ENCODE measurements at regions not wholly inside any gene's neighbourhood (a gene's known extent, or its start where the extent isn't known, plus 50 kb on each side); places are given as distances from the start of the nearest gene placed in this dataset.
A peak's percentile ranks its signal among the peaks of the same experiment; 100 is the strongest.

GRCh38 chr3:66165660-66166059 is 55.1 kb upstream of the SLC25A26 start:
- FAIRE-seq: no peak

- FAIRE-seq: no peak
These were observed 56.6 kb upstream of the SLC25A26 start for GRCh38 chr3:66164155-66164554.

- no peak for FAIRE-seq
These were observed 57.6 kb upstream of the SLC25A26 start for GRCh38 chr3:66163222-66163621.

GRCh38 chr3:66162766-66163165 is 58.0 kb upstream of the SLC25A26 start:
- FAIRE-seq: no peak

GRCh38 chr3:66158933-66159683 is 61.7 kb upstream of the SLC25A26 start:
- no peak for FAIRE-seq

- no peak for FAIRE-seq
These were observed 66.3 kb upstream of the SLC25A26 start for GRCh38 chr3:66154444-66154861.

- FAIRE-seq: no peak
These were observed 67.0 kb upstream of the SLC25A26 start for GRCh38 chr3:66153481-66154443.

- no peak for FAIRE-seq
These were observed 68.5 kb upstream of the SLC25A26 start for GRCh38 chr3:66152336-66152735.

- no peak for FAIRE-seq
These were observed 69.8 kb upstream of the SLC25A26 start for GRCh38 chr3:66150977-66151376.

GRCh38 chr3:66149269-66149668 is 71.5 kb upstream of the SLC25A26 start:
- no peak for FAIRE-seq

- FAIRE-seq: no peak
These were observed 75.4 kb upstream of the SLC25A26 start for GRCh38 chr3:66145408-66145733.

GRCh38 chr3:66144568-66145407 is 76.0 kb upstream of the SLC25A26 start:
- FAIRE-seq: no peak

- no peak for FAIRE-seq
These were observed 78.7 kb upstream of the SLC25A26 start for GRCh38 chr3:66142079-66142478.

GRCh38 chr3:66140743-66141372 is 79.9 kb upstream of the SLC25A26 start:
- FAIRE-seq: no peak

- no peak for FAIRE-seq
These were observed 80.7 kb upstream of the SLC25A26 start for GRCh38 chr3:66140106-66140505.

GRCh38 chr3:66139415-66139814 is 81.4 kb upstream of the SLC25A26 start:
- no peak for FAIRE-seq

- peak; percentile 8 for FAIRE-seq
These were observed 82.2 kb upstream of the SLC25A26 start for GRCh38 chr3:66138336-66139313.

- no peak for FAIRE-seq
These were observed 84.2 kb upstream of the SLC25A26 start for GRCh38 chr3:66136597-66136996.

GRCh38 chr3:66133853-66134445 is 86.9 kb upstream of the SLC25A26 start:
- FAIRE-seq: no peak

- FAIRE-seq: no peak
These were observed 87.6 kb upstream of the SLC25A26 start for GRCh38 chr3:66133050-66133757.
